Tibial artery (tissue), 4 donors: ENCODE measurements at regions not wholly inside any gene's neighbourhood (a gene's known extent, or its start where the extent isn't known, plus 50 kb on each side); places are given as distances from the start of the nearest gene placed in this dataset.

ENCODE experiments used
- DNase-seq, 2 donors: peaks; one replicate each; pipeline ENCODE4 v3.0.0-alpha.2; 2019
- H3K27ac ChIP-seq, 2 donors: fragments of 200-600 bp; sonication (generic) in 1 of 2; 1 replicate in 1 of 2; 2 replicates in 1 of 2; pipeline ENCODE4 v1.5.1; 2018 to 2019; ENCODE audit warnings: mild to moderate bottlenecking in 1 of 2
- H3K27me3 ChIP-seq, 2 donors: fragments of 200-600 bp; sonication (generic) in 1 of 2; one replicate each; pipeline versions ENCODE4 v1.5.1 to v1.6.0; 2016 to 2019
- H3K36me3 ChIP-seq, 3 donors: fragments of 200-600 bp; sonication (generic) in 2 of 3; one replicate each; pipeline ENCODE4 v1.5.1; 2016 to 2019; ENCODE audit warnings: mild to moderate bottlenecking in 2 of 3
- H3K4me1 ChIP-seq, 4 donors: fragments of 200-600 bp; sonication (generic) in 2 of 4; 1 replicate in 3 of 4; 2 replicates in 1 of 4; pipeline ENCODE4 v1.5.1; 2016 to 2019
- H3K4me3 ChIP-seq, 2 donors: fragments of 200-600 bp; sonication (generic) in 1 of 2; 1 replicate in 1 of 2; 2 replicates in 1 of 2; pipeline ENCODE4 v1.5.1; 2018 to 2019; ENCODE audit warnings: mild to moderate bottlenecking in 2 of 2
- H3K9me3 ChIP-seq, 3 donors: fragments of 200-600 bp; sonication (generic) in 1 of 3; one replicate each; pipeline ENCODE4 v1.5.1; 2016 to 2019
- intact Hi-C: fragments of 100-400 bp; cut with DNase I; formaldehyde crosslinking; loops from one replicate; pipeline ENCODE4 v1.15.0; 2023; ENCODE audit warnings: low total_unique reads
- TF ChIP-seq, protein P1 (sequence below), 2 experiments: fragments of 200-600 bp in 1 of 2; fragments of 450-650 bp in 1 of 2; IDR thresholded peaks; one replicate each; pipeline ENCODE4 v1.5.1; 2017 to 2019; ENCODE audit warnings: antibody characterized with exemption in 2 of 2, mild to moderate bottlenecking in 1 of 2, moderate library complexity in 1 of 2

DNA sequence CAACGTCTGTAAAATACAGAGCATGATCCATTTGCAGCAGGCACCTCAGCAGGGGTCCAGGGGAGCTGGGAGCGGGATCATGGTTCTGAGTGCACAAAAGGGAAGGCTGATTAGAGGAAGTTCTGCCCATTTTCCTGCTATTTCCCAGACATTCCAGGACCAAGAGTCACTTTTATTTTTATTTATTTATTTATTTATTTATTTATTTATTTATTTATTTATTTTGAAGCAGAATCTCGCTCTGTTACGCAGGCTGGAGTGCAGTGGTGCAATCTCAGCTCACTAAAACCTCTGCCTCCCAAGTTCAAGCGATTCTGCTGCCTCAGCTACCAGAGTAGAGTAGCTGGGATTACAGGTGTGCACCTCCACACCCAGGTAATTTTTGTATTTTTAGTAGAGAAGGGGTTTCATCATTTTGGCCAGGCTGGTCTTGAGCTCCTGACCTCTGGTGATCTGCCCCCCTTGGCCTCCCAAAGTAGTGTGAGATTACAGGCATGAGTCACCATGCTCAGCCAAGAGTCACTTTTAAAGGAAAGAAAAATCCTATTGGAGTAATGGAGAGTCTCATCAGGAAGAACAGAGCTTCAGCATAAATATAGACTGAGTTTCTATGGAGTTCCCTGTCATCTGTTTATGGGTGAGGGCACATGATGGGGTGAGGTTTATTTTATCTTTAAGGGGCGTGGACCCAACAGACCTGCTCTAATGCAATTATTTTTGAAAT lies 355.2 kb downstream of the HAPSTR1 start:
- intact Hi-C loops: no loop called here
- TF ChIP-seq, protein P1, sequence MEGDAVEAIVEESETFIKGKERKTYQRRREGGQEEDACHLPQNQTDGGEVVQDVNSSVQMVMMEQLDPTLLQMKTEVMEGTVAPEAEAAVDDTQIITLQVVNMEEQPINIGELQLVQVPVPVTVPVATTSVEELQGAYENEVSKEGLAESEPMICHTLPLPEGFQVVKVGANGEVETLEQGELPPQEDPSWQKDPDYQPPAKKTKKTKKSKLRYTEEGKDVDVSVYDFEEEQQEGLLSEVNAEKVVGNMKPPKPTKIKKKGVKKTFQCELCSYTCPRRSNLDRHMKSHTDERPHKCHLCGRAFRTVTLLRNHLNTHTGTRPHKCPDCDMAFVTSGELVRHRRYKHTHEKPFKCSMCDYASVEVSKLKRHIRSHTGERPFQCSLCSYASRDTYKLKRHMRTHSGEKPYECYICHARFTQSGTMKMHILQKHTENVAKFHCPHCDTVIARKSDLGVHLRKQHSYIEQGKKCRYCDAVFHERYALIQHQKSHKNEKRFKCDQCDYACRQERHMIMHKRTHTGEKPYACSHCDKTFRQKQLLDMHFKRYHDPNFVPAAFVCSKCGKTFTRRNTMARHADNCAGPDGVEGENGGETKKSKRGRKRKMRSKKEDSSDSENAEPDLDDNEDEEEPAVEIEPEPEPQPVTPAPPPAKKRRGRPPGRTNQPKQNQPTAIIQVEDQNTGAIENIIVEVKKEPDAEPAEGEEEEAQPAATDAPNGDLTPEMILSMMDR (IDR thresholded peaks at IDR 0.05): no peak
- Histone ChIP-seq H3K9me3 (peaks cover 0 to 8% (median 4%) of the 10 kb centered on the region in 3 donors), H3K4me1 (no peaks in the 10 kb centered on the region), H3K27me3 (peaks cover 0 to 13% of the 10 kb centered on the region in 2 donors), H3K27ac (no peak overlapping the region), H3K4me3 (no peak overlapping the region), H3K36me3 (no peaks in the 10 kb centered on the region)
- no peak for DNase-seq

DNA sequence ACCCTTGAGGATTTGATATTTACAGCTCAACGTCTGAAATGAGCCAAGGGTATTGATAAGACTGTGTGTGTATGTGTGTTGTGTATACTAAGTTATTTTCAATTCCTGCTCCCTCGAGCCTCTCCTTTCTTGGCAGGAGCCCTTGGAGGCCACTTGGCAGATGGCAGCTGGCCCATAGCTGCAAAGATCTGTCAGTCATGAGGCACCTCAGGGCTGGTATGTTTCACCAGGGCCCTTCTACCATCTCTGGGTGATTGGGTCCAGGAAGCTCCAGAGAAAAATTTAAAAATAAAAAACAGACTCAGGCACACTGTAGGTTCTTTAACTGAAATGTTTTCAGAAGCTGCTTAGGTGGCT lies 355.7 kb downstream of the HAPSTR1 start:
- H3K9me3 ChIP-seq: peaks cover 0 to 8% (median 4%) of the 10 kb centered on the region in 3 donors
- no peak overlapping the region for H3K4me3 ChIP-seq
- no peaks in the 10 kb centered on the region for H3K4me1 ChIP-seq
- no peak for DNase-seq
- H3K27me3 ChIP-seq: peaks cover 0 to 13% of the 10 kb centered on the region in 2 donors
- TF ChIP-seq, protein P1 (IDR thresholded peaks at IDR 0.05): no peak
- H3K36me3 ChIP-seq: no peaks in the 10 kb centered on the region
- H3K27ac ChIP-seq: no peak overlapping the region
- intact Hi-C loops: no loop called here

DNA sequence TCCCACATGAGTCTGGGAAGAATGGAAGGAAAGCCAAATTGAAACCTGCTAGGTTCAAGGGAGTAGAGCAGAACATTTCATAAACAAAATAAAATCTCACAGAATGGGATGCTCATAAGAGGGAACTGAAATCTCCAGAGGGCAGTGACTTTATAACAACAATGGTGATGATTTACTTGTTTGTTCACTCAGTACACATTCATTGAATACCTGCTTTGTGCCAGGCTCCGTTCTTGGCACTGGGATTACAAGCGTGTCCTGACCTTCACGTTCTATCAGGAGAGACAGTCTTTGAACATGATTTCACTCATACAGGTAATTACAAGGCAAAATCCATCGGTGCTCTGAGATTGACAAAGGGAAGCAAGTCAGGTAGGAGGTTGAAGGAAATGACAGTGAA lies 356.3 kb downstream of the HAPSTR1 start:
- H3K9me3 ChIP-seq: peaks cover 0 to 8% (median 4%) of the 10 kb centered on the region in 3 donors
- H3K27ac ChIP-seq: no peak overlapping the region
- H3K4me1 ChIP-seq: no peaks in the 10 kb centered on the region
- no peaks in the 10 kb centered on the region for H3K36me3 ChIP-seq
- no peak overlapping the region for H3K4me3 ChIP-seq
- no peak for DNase-seq
- intact Hi-C loops: no loop called here
- peaks cover 0 to 13% of the 10 kb centered on the region in 2 donors for H3K27me3 ChIP-seq
- TF ChIP-seq, protein P1 (IDR thresholded peaks at IDR 0.05): no peak

DNA sequence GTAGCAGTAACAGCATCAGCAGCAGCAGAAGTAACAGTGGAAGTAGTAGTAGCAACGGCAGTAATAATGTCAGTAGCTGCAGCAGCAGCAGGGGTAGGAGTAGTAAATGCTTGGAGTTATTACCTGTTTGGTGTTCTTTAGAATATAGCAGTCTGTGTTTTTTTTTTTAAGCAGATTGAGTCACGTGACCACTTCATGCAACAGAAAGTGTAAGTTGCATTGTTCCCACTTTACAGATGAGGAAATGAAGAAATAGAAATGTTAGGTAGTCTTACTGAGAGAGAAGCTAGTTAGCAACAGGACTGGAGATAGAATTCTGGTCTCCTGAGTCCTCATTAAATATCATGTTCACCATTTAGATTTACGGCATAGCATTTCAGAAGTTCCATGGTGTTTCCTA lies 358.2 kb downstream of the HAPSTR1 start:
- H3K4me1 ChIP-seq: no peaks in the 10 kb centered on the region
- DNase-seq: no peak
- H3K27ac ChIP-seq: no peak overlapping the region
- TF ChIP-seq, protein P1 (IDR thresholded peaks at IDR 0.05): no peak
- intact Hi-C loops: no loop called here
- H3K36me3 ChIP-seq: no peaks in the 10 kb centered on the region
- no peak overlapping the region for H3K4me3 ChIP-seq
- H3K27me3 ChIP-seq: peaks cover 0 to 8% of the 10 kb centered on the region in 2 donors
- peaks cover 0 to 9% (median 4%) of the 10 kb centered on the region in 3 donors for H3K9me3 ChIP-seq

DNA sequence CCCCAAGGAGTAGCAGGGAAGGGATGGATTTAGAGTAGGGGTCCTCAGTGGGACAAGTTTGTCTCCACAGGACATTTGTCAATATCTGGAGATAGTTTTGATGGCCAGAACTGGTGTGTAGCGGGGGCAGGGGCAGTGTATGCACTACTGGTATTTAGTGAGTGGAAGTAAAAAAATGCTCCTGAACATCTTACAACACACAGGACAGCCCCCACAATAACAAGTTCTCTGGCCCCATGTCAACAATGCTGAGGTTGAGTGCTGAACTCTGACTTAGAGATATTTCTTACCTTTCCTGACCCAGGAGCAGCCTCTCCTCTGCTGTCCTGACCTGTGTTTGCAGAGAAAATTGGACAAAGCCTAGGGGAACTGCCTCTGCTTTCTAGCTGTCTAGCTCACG lies 365.8 kb downstream of the HAPSTR1 start:
- intact Hi-C loops: no loop called here
- H3K36me3 ChIP-seq: no peaks in the 10 kb centered on the region
- no peak for DNase-seq

More for the DNA sequence above, 365.8 kb downstream of the HAPSTR1 start:
- peaks cover 0 to 30% of the 10 kb centered on the region in 2 donors for H3K27me3 ChIP-seq
- no peak overlapping the region for H3K27ac ChIP-seq
- TF ChIP-seq, protein P1 (IDR thresholded peaks at IDR 0.05): no peak
- H3K4me3 ChIP-seq: no peak overlapping the region
- H3K9me3 ChIP-seq: peaks cover 0 to 7% (median 0%) of the 10 kb centered on the region in 3 donors
- no peaks in the 10 kb centered on the region for H3K4me1 ChIP-seq
